SH-SY5Y (cell line): ENCODE measurements at regions not wholly inside any gene's neighbourhood (a gene's known extent, or its start where the extent isn't known, plus 50 kb on each side); places are given as distances from the start of the nearest gene placed in this dataset.

ENCODE experiments used
- GATA2 ChIP-seq: IDR thresholded peaks from 2 replicates; pipeline ENCODE4 v1.6.1; 2011; ENCODE audit warnings: mild to moderate bottlenecking, low read depth, low read length
- GATA3 ChIP-seq: IDR thresholded peaks from 2 replicates; pipeline ENCODE4 v1.6.1; 2011; ENCODE audit warnings: low read depth, mild to moderate bottlenecking, low read length, moderate library complexity

DNA sequence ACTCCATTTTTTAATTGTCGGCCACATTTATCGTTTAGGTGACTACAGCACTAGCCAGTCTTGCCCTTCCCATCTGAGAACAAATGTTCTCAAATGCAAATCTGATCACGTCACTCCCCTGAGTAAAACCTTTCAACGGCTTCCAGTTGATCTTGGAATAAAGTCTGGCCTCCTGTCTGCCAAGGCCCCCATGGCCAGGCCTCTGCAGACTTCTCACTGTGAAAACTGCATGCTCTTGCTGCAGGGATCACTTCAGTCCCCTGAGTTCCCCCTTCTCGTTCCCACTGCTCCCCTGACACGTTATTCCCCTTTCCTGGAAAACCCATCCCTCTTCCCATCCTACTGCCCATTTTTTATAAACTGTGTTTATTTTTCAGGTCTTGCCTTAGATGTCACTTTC lies 124.1 kb upstream of the NEBL start:
- no peak for TF ChIP-seq GATA3
- no peak for TF ChIP-seq GATA2
